Esophagus muscularis mucosa (tissue), 4 donors: ENCODE measurements at regions not wholly inside any gene's neighbourhood (a gene's known extent, or its start where the extent isn't known, plus 50 kb on each side); places are given as distances from the start of the nearest gene placed in this dataset.

Experiments
- DNase-seq: peaks from one replicate; pipeline ENCODE4 v3.0.0-alpha.2; 2017; ENCODE audit errors: extremely low spot score
- H3K27ac ChIP-seq, 4 donors: fragments of 200-600 bp; sonication (generic); replicated peaks in 1 of 4; 1 replicate in 3 of 4; 2 replicates in 1 of 4; pipeline ENCODE4 v1.5.1; 2016 to 2019; ENCODE audit warnings: mild to moderate bottlenecking in 1 of 4
- H3K27me3 ChIP-seq, 4 donors: fragments of 200-600 bp; sonication (generic); one replicate each; pipeline versions ENCODE4 v1.5.1 to v1.6.0; 2016 to 2019
- H3K36me3 ChIP-seq, 4 donors: fragments of 200-600 bp; sonication (generic); one replicate each; pipeline ENCODE4 v1.5.1; 2016 to 2019
- H3K4me1 ChIP-seq, 4 donors: fragments of 200-600 bp; sonication (generic); one replicate each; pipeline ENCODE4 v1.5.1; 2016 to 2019
- H3K4me3 ChIP-seq, 4 donors: fragments of 200-600 bp; sonication (generic); 1 replicate in 2 of 4; 2 replicates in 2 of 4; pipeline ENCODE4 v1.5.1; 2016 to 2019; ENCODE audit warnings: mild to moderate bottlenecking in 4 of 4, moderate library complexity in 1 of 4
- H3K9me3 ChIP-seq, 4 donors: fragments of 200-600 bp; sonication (generic); 1 replicate in 3 of 4; 2 replicates in 1 of 4; pipeline ENCODE4 v1.5.1; 2016 to 2019
- CTCF ChIP-seq, 3 experiments: fragments of 200-600 bp in 2 of 3; fragments of 450-650 bp in 1 of 3; sonication (generic) in 2 of 3; IDR thresholded peaks; one replicate each; pipeline ENCODE4 v1.5.1; 2017 to 2019; ENCODE audit warnings: antibody characterized with exemption in 3 of 3, mild to moderate bottlenecking in 2 of 3, moderate library complexity in 1 of 3
- EP300 ChIP-seq: sonication (generic); formaldehyde crosslinking; IDR thresholded peaks from one replicate; pipeline ENCODE4 v1.6.1; 2017; ENCODE audit warnings: antibody characterized with exemption
- POLR2A ChIP-seq: fragments of 450-650 bp; IDR thresholded peaks from one replicate; pipeline ENCODE4 v1.6.1; 2017; ENCODE audit warnings: antibody characterized with exemption, moderate library complexity, mild to moderate bottlenecking, low read depth
- POLR2AphosphoS5 ChIP-seq, 2 donors: sonication (generic); formaldehyde crosslinking; IDR thresholded peaks; one replicate each; pipeline ENCODE4 v1.6.1; 2017; ENCODE audit warnings: antibody characterized with exemption in 2 of 2
- WGBS: methylation state at CpG from one replicate; pipeline ENCODE4 v1.1.5; 2018; 5-methylcytosine and 5-hydroxymethylcytosine counted together
- intact Hi-C: fragments of 100-400 bp; cut with DNase I; formaldehyde crosslinking; loops from one replicate; pipeline ENCODE4 v1.15.1; 2023

GRCh38 chrX:9149501-9150245 is 115.7 kb upstream of the FAM9B start:
- no peaks in the 10 kb centered on the region for H3K27me3 ChIP-seq
- intact Hi-C loops, result no loop called here
- no peak for TF ChIP-seq CTCF (IDR thresholded peaks at IDR 0.05)
- TF ChIP-seq POLR2A, result no peak
- TF ChIP-seq EP300, result no peak
- TF ChIP-seq POLR2AphosphoS5 (IDR thresholded peaks at IDR 0.05), result no peak
- H3K4me3 ChIP-seq, result no peak overlapping the region
- no peaks in the 10 kb centered on the region for H3K36me3 ChIP-seq
- WGBS, result 65% methylated on average over 8 of the region's 8 CpGs
- DNase-seq, result no peak
- no peaks in the 10 kb centered on the region for H3K9me3 ChIP-seq
- peak overlapping the region; percentile 35 to 70 (median 60) for H3K27ac ChIP-seq
- H3K4me1 ChIP-seq, result peaks cover 0 to 38% (median 33%) of the 10 kb centered on the region in 4 donors

GRCh38 chrX:9151772-9152307 is 117.9 kb upstream of the FAM9B start:
- H3K27me3 ChIP-seq, result no peaks in the 10 kb centered on the region
- TF ChIP-seq POLR2A (no peak), CTCF (IDR thresholded peaks at IDR 0.05) (no peak), POLR2AphosphoS5 (IDR thresholded peaks at IDR 0.05) (no peak), EP300 (no peak)
- H3K9me3 ChIP-seq, result no peaks in the 10 kb centered on the region
- no peaks in the 10 kb centered on the region for H3K36me3 ChIP-seq
- intact Hi-C loops, result no loop called here
- 82% methylated on average over 2 of the region's 2 CpGs for WGBS
- H3K4me3 ChIP-seq, result no peak overlapping the region
- H3K27ac ChIP-seq, result no peak overlapping the region
- peaks cover 0 to 38% (median 32%) of the 10 kb centered on the region in 4 donors for H3K4me1 ChIP-seq
- no peak for DNase-seq

GRCh38 chrX:9153300-9153699 is 119.4 kb upstream of the FAM9B start:
- H3K36me3 ChIP-seq, result no peaks in the 10 kb centered on the region
- intact Hi-C loops, result no loop called here
- no peaks in the 10 kb centered on the region for H3K9me3 ChIP-seq
- TF ChIP-seq POLR2AphosphoS5 (IDR thresholded peaks at IDR 0.05) (no peak), POLR2A (no peak), CTCF (IDR thresholded peaks at IDR 0.05) (no peak), EP300 (no peak)
- H3K4me3 ChIP-seq, result no peak overlapping the region
- H3K4me1 ChIP-seq, result peaks cover 0 to 29% (median 21%) of the 10 kb centered on the region in 4 donors
- H3K27me3 ChIP-seq, result no peaks in the 10 kb centered on the region
- 50% methylated on average over 1 of the region's 1 CpG for WGBS
- no peak overlapping the region for H3K27ac ChIP-seq
- no peak for DNase-seq

GRCh38 chrX:9158611-9159010 is 124.7 kb upstream of the FAM9B start:
- WGBS, result 80% methylated on average over 7 of the region's 7 CpGs
- H3K27me3 ChIP-seq, result no peaks in the 10 kb centered on the region
- no peak for DNase-seq
- H3K4me1 ChIP-seq, result no peaks in the 10 kb centered on the region
- intact Hi-C loops, result no loop called here
- TF ChIP-seq POLR2A (no peak), CTCF (IDR thresholded peaks at IDR 0.05) (no peak), POLR2AphosphoS5 (IDR thresholded peaks at IDR 0.05) (no peak)
- no peak overlapping the region for H3K4me3 ChIP-seq
- no peaks in the 10 kb centered on the region for H3K36me3 ChIP-seq
- no peak overlapping the region for H3K27ac ChIP-seq
- no peaks in the 10 kb centered on the region for H3K9me3 ChIP-seq
